Posterior cingulate gyrus (tissue), 11 donors: ENCODE measurements at regions not wholly inside any gene's neighbourhood (a gene's known extent, or its start where the extent isn't known, plus 50 kb on each side); places are given as distances from the start of the nearest gene placed in this dataset.

ENCODE experiments used
- DNase-seq, 10 donors: peaks; one replicate each; pipeline versions ENCODE4 v3.0.0 to v3.0.0-alpha.2; 2020 to 2021; ENCODE audit warnings: mixed read lengths in 3 of 10
- intact Hi-C: fragments of 100-400 bp; cut with DNase I; formaldehyde crosslinking; loops from one replicate; pipeline ENCODE4 v1.15.1; 2023

DNA sequence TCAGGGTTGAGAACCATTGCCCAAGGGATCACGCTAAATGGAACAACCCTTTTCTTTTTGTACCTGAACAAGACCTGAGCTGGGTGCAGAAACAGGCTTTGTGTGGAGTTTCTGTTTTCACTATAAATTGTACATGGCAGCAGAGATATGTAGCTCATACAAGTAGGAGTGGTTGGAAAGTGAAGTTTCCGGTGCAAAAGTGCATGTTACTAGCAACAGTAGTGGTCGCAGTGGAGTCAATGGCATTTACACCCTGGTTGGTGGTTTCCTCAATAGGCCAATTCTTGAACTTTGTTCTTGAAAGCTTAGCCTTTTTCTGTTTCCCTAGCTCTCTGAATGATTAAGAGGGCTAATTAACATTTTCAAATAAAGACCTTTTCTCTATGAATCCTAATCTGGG, 170.7 kb downstream of the NEBL start:
- DNase-seq, result no peak
- intact Hi-C loops, result no loop called here

DNA sequence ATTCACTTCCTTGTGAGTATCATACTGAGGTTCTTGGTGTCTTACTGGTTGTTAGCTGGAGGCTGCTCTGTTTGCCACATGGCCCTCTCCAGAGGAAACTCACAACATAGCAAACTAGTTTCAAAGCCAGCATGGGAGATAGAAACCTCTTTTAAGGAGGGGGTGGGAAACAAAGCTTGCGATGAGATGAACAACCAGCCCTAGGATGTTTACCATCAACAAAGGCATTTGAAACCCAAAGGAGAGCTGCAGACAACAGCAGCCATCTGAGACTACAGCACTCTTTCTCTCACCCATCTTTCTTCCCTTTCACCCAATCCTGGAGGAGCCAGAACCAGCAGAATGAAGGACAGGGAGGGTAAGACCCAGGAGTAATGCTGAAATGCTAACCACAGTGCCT, 182.1 kb downstream of the NEBL start:
- intact Hi-C loops, result no loop called here
- DNase-seq, result no peak

DNA sequence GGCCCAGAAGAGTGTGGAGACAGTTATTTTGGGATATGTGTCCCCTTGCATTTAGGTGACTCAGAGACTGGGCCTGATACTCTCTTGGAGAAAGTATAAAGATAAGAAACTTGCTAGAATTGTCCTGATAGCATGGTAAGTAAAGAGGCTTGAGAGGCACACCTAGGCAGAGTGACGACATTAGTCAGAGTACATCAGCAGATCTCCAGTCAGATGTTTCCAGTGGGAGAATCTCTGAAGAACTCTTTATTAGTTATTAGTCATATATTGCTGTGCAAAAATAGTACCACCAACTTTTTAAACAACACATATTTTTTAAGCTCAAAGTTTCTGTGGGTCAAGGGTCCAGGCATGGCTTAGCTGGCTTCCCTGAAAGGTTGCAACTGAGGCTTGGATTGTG, 182.6 kb downstream of the NEBL start:
- intact Hi-C loops, result no loop called here
- no peak for DNase-seq

DNA sequence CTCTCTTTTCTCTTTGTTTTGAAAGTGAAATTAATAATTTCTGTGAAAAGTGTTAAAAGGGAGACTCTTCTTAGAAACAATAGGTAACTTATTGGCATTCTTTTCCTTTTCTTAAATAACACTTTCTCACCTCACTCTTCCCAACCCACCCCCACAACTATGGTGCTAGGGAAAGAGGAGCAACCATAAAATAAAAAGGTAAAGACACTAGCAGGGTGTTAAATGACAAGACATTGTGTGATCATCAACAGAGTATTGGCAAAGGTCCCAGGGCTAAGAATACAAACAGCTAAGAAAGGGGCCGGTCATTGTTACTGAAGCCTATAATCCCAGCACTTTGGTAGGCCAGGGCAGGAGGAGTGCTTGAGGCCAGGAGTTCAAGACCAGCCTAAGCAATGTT, 183.7 kb downstream of the NEBL start:
- no peak for DNase-seq
- intact Hi-C loops, result no loop called here

DNA sequence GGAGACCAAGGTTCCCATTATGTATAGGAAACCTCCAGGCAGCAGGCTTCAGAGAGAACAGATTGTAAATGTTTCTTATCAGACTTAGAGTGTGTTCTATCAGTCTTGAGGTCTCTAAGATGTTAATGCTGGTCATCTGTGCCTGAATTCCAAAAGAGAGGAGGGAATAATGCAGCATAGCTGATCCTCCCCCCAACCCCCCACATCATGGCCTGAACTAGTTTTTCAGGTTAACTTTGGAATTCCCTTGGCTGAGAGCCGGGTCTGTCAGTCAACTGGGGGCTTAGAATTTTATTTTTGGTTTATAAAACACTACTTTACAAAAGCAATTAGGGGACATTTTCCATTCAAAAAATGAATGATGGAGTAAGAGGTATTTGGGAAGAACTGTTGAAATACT, 184.3 kb downstream of the NEBL start:
- DNase-seq, result no peak
- intact Hi-C loops, result no loop called here

DNA sequence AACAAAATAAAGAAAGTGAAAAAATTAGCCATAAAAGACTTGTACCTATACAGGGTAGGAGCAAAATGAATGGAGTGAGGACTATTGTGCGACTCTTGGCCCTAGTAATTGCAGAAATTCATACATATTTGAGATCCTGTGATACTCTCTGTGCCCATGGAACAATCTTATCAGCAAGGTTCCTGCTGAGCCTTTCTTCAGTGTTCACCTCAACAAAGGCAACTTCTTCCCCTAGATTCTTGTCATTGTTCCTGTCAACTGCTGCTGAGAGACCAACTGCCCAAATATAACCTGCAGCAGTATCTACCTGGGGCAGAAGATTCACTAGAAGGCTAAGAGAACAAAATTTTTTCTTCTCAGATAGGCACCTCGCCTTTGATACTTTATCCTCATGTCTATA, 187.4 kb downstream of the NEBL start:
- intact Hi-C loops, result no loop called here

DNA sequence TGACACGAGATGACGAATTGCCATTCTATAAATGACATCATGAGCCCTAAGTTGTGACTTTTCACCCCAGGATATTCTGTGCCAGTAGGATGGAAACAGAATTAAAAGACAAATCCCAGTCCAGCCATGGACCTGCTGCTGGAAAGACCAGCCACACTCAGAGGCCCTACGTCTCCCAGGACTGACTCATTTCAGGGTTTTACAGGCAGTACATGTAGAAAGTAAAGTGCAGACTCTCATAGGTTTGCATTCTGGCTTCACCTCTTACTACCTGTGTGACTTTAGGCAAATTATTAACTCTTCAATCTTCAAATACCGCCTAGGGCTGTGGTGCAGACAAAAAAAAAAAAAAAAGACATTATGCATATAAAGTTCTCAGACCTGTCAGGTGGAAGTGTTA, 188.8 kb downstream of the NEBL start:
- intact Hi-C loops, result no loop called here

More for the DNA sequence above, 187.4 kb downstream of the NEBL start:
- no peak for DNase-seq

DNA sequence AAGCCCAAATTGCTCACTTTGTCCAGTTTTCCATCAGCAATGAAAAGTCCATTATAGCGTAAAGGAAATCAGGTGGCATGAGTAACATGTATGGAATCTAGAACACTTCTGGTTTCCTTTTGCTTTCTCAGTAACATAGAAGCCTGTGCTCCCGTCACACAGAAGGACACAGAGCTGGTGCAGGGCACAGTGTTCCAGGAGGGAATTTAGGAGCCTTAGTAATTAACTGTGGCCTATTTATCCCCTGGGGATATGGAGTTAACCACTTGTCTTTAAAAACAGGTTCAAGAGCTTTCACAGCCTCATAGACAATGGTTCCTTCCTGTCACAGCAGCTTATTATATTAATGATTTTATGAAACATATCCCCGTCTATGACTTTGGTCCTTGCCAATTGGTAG, 189.9 kb downstream of the NEBL start:
- intact Hi-C loops, result no loop called here
- no peak for DNase-seq

More for the DNA sequence above, 188.8 kb downstream of the NEBL start:
- DNase-seq, result no peak

DNA sequence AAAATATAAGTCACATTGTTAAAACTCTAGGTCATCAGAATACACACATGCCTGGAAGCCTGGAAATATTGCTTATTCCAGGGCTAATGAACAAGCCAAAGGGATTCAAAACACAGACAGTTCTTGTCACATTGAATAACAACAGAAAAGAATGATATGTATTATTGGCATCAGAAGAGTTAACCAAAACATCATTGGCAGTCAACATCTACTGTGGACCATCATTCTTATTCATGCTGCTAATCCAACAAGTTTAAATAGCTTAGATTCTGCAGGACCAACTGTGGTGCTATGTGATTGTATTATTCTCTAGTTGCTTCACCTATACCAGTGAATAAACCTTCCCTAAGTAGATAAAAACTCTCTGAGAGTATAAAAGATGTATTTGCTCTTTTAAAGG, 198.3 kb downstream of the NEBL start:
- no peak for DNase-seq
- intact Hi-C loops, result no loop called here

DNA sequence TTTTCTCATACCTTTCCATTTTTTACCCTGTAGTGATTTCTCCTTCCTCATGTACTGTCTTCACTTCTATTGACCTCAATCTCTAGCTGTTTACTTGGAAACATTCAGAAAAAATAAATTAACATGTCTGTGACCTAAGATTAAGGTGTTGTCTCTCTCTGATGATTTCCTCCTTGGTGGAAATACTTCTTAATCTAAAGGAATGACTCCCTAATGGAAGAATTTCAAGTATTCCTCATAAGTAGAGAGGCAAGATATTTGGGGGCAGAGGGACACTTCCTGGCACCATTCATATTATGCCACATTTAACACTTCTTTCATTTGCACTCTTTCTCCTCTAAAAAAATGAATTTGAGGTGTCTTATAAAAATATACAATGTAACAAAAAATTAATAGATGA, 202.8 kb downstream of the NEBL start:
- intact Hi-C loops, result no loop called here
- no peak for DNase-seq

DNA sequence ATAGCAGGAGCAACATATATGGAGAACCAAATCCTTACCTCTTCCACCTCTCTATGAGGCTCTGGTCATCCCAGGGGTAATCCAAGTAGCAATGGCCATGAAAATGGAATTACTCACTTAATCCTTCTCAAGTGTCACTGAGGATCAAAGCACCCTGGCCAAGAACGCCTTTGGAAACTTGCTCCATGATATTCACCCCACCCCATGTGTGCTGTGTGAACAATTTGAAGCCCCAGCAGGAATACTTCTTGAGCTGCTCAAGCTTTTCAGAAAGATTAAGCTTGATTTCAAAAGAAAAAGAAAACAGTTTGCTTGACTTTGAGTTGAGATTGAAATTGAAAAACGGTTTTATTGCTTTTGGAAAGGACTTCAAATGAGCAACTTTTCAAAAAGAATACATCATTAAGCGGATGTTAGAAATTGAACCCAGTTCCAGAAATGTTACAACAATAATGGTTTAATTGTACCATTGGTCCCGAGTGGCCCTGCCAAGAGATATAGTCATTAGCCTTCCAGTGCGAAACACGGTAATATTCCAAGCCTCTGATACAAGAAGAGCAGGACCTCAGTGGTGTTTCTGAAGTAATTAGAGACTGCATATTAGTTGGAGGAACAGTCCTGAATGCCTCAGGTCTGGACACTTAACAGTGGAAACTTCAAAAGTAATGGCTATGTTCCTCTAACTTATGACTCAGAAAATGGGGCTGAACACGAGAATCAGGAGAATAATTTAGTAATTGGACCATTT, 208.1 kb downstream of the NEBL start:
- intact Hi-C loops, result no loop called here
- DNase-seq, result no peak

DNA sequence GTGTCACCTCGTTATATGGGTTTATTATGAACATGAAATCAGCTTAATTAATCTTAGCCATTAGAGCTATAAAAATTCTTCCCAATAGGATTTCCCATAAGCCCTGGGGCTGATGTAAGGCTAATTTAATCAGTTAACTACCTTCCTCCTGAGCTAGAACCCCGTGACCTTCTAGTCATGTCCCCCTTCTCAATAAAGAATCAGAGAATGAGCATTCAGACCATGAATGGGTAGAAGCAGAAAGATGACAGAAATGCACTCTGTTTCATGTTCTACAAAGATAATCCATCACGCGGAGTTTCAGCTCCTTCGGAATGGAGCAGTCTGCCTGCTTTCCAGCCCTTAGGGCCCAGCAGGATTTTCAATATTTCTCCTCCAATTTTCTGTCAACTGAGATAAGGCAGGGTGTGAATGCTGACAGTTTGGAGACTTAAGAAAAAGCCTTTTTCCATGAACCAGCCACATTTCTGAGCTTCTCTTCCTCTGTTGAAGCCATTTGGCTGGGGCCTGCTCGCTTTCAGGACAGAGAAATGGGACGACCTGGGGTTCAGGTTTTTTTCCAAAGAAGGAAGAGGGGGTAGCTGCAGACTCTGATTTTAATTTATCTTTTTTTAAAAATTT, 211.0 kb downstream of the NEBL start:
- no peak for DNase-seq
- intact Hi-C loops, result no loop called here

DNA sequence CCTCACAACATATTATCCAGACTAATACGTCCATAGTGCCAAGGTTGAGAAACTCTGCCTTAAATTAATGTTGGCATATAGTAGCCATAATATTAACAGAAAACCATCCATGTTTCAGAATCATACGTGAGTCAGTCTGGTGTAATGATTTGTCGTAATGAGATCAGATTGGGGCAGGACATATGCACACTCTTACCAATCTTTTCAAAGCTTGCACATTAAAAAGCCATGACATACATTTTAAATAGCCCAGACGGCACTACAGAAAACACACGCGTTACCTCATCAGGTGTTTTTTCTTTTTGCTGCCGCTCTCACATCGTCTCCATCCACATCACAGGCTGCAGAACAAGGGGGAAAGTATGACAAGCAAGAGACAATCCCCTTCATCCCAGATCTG, 211.6 kb downstream of the NEBL start:
- intact Hi-C loops, result no loop called here
- no peak for DNase-seq

DNA sequence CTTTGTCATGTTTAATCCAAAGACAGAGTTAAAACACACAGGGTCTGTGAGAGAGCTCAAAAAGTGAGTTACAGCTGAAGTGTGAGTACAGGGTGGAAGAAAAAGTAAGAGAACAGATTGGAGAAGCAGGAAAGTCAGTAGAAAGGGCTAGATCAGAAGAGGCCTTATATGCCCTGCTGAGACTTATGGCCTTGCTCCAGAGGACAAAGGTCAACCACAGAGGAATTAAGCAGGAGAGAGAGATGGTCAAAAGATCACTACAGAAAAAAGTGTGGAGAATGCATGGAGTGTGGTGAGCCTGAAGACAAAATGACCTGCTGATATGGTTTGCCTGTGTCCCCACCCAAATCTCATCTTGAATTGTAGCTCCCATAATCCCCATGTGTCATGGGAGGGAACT, 213.8 kb downstream of the NEBL start:
- intact Hi-C loops, result no loop called here
- DNase-seq, result no peak

DNA sequence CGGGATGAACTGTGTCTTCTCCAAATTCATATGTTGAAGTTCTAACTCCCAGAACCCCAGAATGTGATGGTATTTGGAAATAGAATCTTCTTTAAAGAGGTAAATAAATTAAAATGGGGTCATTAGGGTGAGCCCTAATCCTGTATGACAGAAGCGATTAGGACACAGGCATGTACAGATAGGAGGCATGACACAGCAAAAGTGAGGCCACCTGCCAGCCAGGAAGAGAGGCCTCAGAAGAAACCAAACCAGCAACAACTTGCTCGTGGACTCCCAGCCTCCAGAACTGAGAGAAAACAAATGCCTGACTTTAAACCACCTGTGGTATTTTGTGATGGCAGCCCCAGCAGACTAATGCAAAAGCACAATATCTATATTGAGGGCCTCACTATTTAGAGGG, 214.3 kb downstream of the NEBL start:
- no peak for DNase-seq
- intact Hi-C loops, result no loop called here

DNA sequence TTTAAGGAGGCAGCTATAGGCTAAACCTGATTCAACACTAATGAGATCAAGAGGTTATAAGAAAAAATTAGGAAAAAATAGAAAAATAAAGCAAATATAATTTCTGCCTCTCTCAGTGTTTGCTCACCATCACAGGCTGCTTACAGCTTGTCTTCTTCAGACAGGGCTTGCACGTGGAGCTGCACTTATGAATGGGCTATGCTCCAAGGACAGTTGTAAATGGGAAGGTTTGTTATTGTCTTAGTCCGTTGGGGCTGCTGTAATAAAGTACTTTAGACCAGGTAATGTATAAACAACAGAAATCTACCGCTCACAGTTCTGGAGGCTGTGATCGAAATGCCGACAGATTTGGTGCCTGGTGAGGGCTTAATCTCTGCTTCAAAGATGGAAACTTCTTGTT, 219.8 kb downstream of the NEBL start:
- intact Hi-C loops, result no loop called here

DNA sequence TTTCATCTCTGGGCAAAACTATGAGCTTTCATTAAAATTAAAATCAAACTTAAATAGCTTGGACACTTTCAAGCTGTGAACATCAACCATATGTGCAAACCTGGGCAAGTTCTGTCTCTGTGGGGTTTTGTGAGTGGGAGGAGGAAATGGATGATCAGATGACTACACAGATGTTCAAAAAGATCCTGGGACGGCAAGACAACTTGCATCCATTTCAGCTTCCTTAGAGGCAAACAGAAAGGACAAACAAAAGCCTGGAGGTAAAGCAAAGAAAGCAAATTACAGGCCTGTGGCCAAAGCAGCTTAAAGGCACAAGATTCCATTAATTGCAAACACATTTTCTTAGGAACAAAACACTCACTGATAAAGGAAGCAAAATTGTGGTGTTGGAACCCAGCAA, 222.2 kb downstream of the NEBL start:
- intact Hi-C loops, result no loop called here
- no peak for DNase-seq

More for the DNA sequence above, 219.8 kb downstream of the NEBL start:
- DNase-seq, result no peak

DNA sequence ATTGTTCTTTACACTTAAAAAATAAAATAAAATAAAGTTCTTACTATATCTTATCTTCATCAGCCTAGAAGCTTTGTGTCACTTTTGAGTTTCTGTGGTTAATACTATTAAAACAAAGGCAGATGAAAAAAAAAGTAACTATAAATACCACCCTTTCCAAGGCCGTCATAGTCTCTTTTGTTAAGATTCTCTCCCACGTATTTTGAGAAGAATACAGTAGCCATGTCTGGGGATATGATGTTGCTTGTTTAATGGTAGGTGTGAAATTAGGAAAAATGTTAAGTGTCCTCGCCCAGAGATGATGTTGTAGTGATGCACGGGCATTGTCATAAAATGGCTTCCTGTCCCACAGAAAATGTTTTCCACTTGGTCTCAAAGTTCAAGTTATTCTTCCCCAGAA, 223.9 kb downstream of the NEBL start:
- intact Hi-C loops, result no loop called here
- no peak for DNase-seq

DNA sequence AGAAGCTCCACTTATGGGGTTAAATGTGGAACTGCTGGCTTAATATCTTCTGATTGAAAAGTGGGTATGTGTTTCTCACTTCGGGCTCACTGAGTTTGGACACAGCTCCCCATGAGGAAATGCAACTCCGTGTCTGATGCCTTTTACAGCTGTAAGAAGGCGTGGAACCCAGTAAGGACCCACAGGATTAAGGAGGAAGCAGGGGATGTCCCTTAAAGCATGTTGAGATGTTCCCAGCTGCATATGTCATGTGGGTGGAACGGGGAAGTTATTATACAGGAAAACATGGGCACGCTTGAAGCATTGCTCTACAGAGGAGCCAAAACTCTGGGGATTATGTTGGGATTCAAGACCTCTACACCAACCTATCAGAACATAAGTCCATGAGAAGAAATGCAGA, 224.4 kb downstream of the NEBL start:
- no peak for DNase-seq
- intact Hi-C loops, result no loop called here

DNA sequence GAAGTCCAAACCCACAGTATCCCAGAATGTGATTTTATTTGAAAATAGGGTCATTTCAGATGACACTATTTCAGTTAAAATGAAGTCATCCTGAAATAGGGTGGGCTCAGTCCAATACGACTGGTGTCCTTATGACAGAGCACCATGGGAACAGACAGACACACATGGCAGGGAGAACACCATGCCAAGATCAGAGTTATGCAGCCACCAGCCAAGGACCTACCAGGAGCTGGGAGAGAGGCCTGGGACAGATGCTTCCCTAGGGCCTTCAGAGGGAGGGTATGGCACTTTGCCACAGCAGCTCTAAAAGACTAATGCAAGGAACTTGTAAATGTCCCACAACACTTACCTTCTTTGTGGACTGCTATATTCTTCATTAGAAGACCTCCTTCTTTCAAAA, 226.5 kb downstream of the NEBL start:
- intact Hi-C loops, result no loop called here
- DNase-seq, result no peak

DNA sequence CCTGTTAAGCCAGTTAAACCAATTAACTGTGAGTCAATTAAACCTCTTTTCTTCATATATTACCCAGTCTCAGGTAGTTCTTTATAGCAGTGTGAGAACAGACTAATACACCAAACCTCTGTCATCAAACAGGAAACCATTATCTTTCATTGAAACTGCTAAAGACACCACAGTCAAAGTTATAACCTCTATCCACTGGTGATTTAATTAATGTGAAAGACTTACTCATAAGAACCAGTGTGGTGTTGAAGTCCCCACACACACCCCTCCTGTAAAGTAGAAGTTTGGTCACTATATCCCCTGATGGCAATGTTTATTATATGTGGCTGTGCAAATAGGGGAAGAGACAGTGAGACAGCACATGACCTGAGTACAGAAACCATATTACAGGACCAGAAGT, 228.1 kb downstream of the NEBL start:
- intact Hi-C loops, result no loop called here
- no peak for DNase-seq

DNA sequence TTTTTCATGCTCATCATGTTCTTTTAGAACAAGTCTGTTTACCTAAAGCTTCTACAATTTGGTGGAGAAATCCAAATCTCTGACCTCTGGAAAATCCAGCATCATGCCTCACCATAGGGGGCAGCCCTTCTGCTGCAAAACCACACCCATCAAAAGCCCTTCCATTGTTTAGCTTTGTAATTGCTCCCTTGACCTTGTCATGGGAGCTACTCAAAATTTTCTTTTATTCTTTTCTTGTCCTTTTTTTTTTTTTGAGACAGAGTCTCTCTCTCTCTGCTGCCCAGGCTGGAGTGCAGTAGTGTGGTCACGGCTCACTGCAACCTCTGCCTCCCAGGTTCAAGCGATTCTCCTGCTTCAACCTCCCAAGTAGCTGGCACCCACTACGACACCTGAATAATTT, 234.4 kb downstream of the NEBL start:
- intact Hi-C loops, result no loop called here
- DNase-seq, result no peak

DNA sequence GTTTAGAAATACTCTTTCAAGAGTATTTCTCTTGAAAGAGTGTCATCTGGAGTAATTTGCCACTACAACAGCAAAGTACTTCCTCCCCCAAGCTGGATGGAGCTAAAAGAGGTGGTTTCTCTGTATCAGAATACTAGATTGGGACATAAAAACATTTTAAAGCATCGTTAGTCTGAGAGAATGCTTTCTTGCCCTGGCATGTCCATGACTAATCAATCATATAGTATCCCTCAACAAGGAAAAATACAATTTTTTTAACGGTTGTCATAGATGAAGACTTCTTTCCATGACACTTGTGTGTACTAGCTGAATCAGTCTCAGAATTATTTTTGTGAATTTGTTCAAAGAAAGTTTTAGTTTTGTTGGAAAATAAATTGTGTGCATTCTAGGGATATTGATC, 237.9 kb downstream of the NEBL start:
- intact Hi-C loops, result no loop called here

More for the DNA sequence above, 237.9 kb downstream of the NEBL start:
- no peak for DNase-seq
